B cell (primary cell): ENCODE measurements at regions not wholly inside any gene's neighbourhood (a gene's known extent, or its start where the extent isn't known, plus 50 kb on each side); places are given as distances from the start of the nearest gene placed in this dataset.

Experiments
- CTCF ChIP-seq: fragments of 200-600 bp; IDR thresholded peaks from one replicate; pipeline ENCODE4 v1.8.0; 2022; ENCODE audit warnings: antibody characterized with exemption, mild to moderate bottlenecking
- EZH2 ChIP-seq: IDR thresholded peaks from 2 replicates; pipeline ENCODE4 v1.6.1; 2012; ENCODE audit warnings: borderline replicate concordance, low read depth, mild to moderate bottlenecking, moderate library complexity, low read length; ENCODE audit not compliant: insufficient read depth, poor library complexity, severe bottlenecking

GRCh38 chr17:53278466-53278865 lies 544.3 kb upstream of the KIF2B start:
- TF ChIP-seq EZH2 (no peak), CTCF (no peak)
